ENCODE measurements at regions not wholly inside any gene's neighbourhood (a gene's known extent, or its start where the extent isn't known, plus 50 kb on each side); places are given as distances from the start of the nearest gene placed in this dataset.

DNA sequence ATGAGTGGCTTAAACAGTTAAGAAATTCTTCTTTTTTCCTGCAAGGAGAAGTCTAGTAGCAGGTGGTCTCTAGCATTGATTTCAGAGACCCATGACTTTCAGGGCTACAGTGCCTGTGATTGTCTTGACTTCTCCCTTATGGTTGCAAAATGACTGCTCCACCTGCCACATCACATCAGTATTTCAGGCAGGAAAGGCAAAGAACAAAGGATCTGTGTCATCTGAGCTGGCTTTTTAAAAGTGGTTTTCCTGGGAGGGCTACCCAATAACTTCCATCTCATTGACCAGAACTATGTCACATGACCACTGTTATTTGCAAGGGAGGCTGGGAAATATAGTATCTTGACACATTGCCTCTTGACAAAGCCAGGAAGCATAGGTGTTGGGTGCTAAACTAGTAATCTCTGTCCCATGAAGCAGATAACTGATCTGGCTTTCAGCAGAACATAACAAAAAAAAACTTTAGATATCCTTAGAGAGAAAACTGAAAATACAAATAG is 226.2 kb downstream of the DHX35 start:
- TF ChIP-seq, protein P1, sequence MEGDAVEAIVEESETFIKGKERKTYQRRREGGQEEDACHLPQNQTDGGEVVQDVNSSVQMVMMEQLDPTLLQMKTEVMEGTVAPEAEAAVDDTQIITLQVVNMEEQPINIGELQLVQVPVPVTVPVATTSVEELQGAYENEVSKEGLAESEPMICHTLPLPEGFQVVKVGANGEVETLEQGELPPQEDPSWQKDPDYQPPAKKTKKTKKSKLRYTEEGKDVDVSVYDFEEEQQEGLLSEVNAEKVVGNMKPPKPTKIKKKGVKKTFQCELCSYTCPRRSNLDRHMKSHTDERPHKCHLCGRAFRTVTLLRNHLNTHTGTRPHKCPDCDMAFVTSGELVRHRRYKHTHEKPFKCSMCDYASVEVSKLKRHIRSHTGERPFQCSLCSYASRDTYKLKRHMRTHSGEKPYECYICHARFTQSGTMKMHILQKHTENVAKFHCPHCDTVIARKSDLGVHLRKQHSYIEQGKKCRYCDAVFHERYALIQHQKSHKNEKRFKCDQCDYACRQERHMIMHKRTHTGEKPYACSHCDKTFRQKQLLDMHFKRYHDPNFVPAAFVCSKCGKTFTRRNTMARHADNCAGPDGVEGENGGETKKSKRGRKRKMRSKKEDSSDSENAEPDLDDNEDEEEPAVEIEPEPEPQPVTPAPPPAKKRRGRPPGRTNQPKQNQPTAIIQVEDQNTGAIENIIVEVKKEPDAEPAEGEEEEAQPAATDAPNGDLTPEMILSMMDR (IDR thresholded peaks at IDR 0.05; ENCODE audit: low read depth, low read length): no peak
- no peak for TF ChIP-seq EZH2phosphoT487 (IDR thresholded peaks at IDR 0.05; ENCODE audit: low read depth)
